B cell (primary cell): ENCODE measurements at regions not wholly inside any gene's neighbourhood (a gene's known extent, or its start where the extent isn't known, plus 50 kb on each side); places are given as distances from the start of the nearest gene placed in this dataset.

ENCODE experiments used
- ATAC-seq: fragments of 200-7000 bp; cut with Tn5 transposase; one replicate; pipeline ENCODE4 v1.10.0; 2021; ENCODE audit warnings: low read depth, mild to moderate bottlenecking, moderate number of reproducible peaks, moderate library complexity
- CTCF ChIA-PET: fragments of 350-600 bp; sonication (Branson Sonifier 250); formaldehyde crosslinking; loops from one replicate; lab custom pipeline; 2021; ENCODE audit warnings: antibody characterized with exemption, inconsistent platforms; lab: Charles Lee
- POLR2A ChIA-PET: fragments of 350-600 bp; sonication (Branson Sonifier 250); formaldehyde crosslinking; loops from one replicate; lab custom pipeline; 2021; ENCODE audit warnings: antibody characterized with exemption; lab: Charles Lee
- DNase-seq: peaks from one replicate; pipeline ENCODE4 v3.0.0; 2013
- H2AFZ ChIP-seq: 2 replicates; pipeline ENCODE4 v1.6.1; 2012; ENCODE audit warnings: mild to moderate bottlenecking, low read depth, low read length; ENCODE audit not compliant: insufficient read depth, poor library complexity, severe bottlenecking
- H3K27ac ChIP-seq, 2 donors: 1 replicate in 1 of 2; 2 replicates in 1 of 2; pipeline ENCODE4 v1.5.1; 2012 to 2013; ENCODE audit warnings: low read length in 2 of 2, mild to moderate bottlenecking in 2 of 2, moderate library complexity in 1 of 2
- H3K27me3 ChIP-seq, 4 experiments: fragments of 200-600 bp in 1 of 4; sonication (generic) in 1 of 4; replicated peaks in 1 of 4; 1 replicate in 2 of 4; 2 replicates in 2 of 4; pipeline versions ENCODE4 v1.6.1 to v1.7.0; 2013 to 2016; ENCODE audit warnings: low read length in 3 of 4, mild to moderate bottlenecking in 2 of 4, mixed read lengths in 1 of 4, moderate library complexity in 1 of 4; ENCODE audit not compliant: insufficient read depth in 4 of 4, control insufficient read depth in 3 of 4; ENCODE audit errors: control extremely low read depth in 1 of 4
- H3K36me3 ChIP-seq, 2 experiments: replicated peaks in 1 of 2; 1 replicate in 1 of 2; 2 replicates in 1 of 2; pipeline versions ENCODE4 v1.6.1 to v1.7.1; 2013; ENCODE audit warnings: low read length in 1 of 2; ENCODE audit not compliant: insufficient read depth in 2 of 2, control insufficient read depth in 1 of 2; ENCODE audit errors: control extremely low read depth in 1 of 2, extremely low read depth in 1 of 2
- H3K4me1 ChIP-seq, 2 donors: fragments of 200-600 bp in 1 of 2; sonication (generic) in 1 of 2; 1 replicate in 1 of 2; 2 replicates in 1 of 2; pipeline versions ENCODE4 v1.5.1 to v1.6.1; 2013 to 2017; ENCODE audit warnings: low read length in 2 of 2; ENCODE audit not compliant: control insufficient read depth in 2 of 2, insufficient read depth in 2 of 2
- H3K4me2 ChIP-seq: replicated peaks from 2 replicates; pipeline ENCODE3; 2012; ENCODE audit warnings: mild to moderate bottlenecking, low read depth, low read length; ENCODE audit not compliant: poor library complexity, severe bottlenecking
- H3K4me3 ChIP-seq, 5 experiments: fragments of 200-600 bp in 1 of 5; sonication (generic) in 1 of 5; 1 replicate in 3 of 5; 2 replicates in 2 of 5; pipeline versions ENCODE4 v1.5.1 to v1.7.0; 2011 to 2016; ENCODE audit warnings: low read length in 4 of 5, mild to moderate bottlenecking in 4 of 5, low read depth in 2 of 5, control low read depth in 1 of 5, moderate library complexity in 1 of 5; ENCODE audit not compliant: insufficient read depth in 1 of 5; ENCODE audit errors: control extremely low read depth in 1 of 5, extremely low read depth in 1 of 5
- H3K79me2 ChIP-seq: fragments of 200-600 bp; sonication (generic); one replicate; pipeline ENCODE4 v1.6.0; 2016; ENCODE audit warnings: low read length; ENCODE audit not compliant: control insufficient read depth, insufficient read depth
- H3K9ac ChIP-seq: fragments of 200-600 bp; sonication (generic); 2 replicates; pipeline ENCODE4 v1.6.1; 2017; ENCODE audit warnings: mild to moderate bottlenecking, low read length, moderate library complexity
- H3K9me3 ChIP-seq, 3 donors: one replicate each; pipeline versions ENCODE4 v1.6.1 to v1.7.1; 2013; ENCODE audit warnings: low read length in 2 of 3; ENCODE audit not compliant: control insufficient read depth in 2 of 3, insufficient read depth in 1 of 3; ENCODE audit errors: control extremely low read depth in 1 of 3
- H4K20me1 ChIP-seq: 2 replicates; pipeline ENCODE4 v1.6.0; 2012; ENCODE audit warnings: mild to moderate bottlenecking, low read length; ENCODE audit not compliant: insufficient read depth, control insufficient read depth, poor library complexity, severe bottlenecking
- H3K27ac Mint-ChIP-seq: one replicate; pipeline ENCODE4 v1.8.0; 2021; ENCODE audit warnings: mixed read lengths
- H3K27me3 Mint-ChIP-seq: one replicate; pipeline ENCODE4 v1.8.0; 2021; ENCODE audit warnings: mixed read lengths
- H3K4me1 Mint-ChIP-seq: one replicate; pipeline ENCODE4 v1.8.0; 2021; ENCODE audit warnings: mixed read lengths
- H3K4me3 Mint-ChIP-seq: one replicate; pipeline ENCODE4 v1.8.0; 2021; ENCODE audit warnings: mixed read lengths
- H3K9me3 Mint-ChIP-seq: one replicate; pipeline ENCODE4 v1.8.0; 2022; ENCODE audit warnings: mixed read lengths; ENCODE audit not compliant: insufficient read depth
- CTCF ChIP-seq: fragments of 200-600 bp; IDR thresholded peaks from one replicate; pipeline ENCODE4 v1.8.0; 2022; ENCODE audit warnings: antibody characterized with exemption, mild to moderate bottlenecking
- EZH2 ChIP-seq: IDR thresholded peaks from 2 replicates; pipeline ENCODE4 v1.6.1; 2012; ENCODE audit warnings: borderline replicate concordance, low read depth, mild to moderate bottlenecking, moderate library complexity, low read length; ENCODE audit not compliant: insufficient read depth, poor library complexity, severe bottlenecking
- WGBS: methylation state at CpG from one replicate; pipeline ENCODE4 v1.1.5; 2013; ENCODE audit warnings: missing lambda C conversion rate; ENCODE audit not compliant: insufficient coverage; 5-methylcytosine and 5-hydroxymethylcytosine counted together
- intact Hi-C: fragments of 100-400 bp; cut with micrococcal nuclease; formaldehyde crosslinking; loops from one replicate; pipeline ENCODE4 v1.10.0; 2022

DNA sequence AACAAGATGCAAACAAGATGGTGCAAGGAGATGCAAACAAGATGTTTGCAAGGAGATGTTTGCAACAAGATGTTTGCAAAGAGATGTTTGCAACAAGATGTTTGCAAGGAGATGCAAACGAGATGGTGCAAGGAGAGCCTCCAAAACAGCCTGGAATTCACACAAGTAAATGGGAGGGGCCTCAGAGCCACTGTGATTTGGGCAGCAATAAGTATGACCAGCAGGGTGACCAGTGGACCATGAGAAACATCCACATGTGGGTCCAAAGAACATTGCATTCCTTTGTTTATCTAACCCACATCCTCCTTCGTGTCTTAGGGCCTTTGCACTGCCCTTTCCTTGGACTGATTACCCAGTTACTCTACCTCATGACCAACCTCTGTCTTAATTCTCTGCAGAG, 162.9 kb downstream of the PLPP3 start:
- H3K4me3 ChIP-seq: no peak overlapping the region
- H3K79me2 ChIP-seq: no peaks in the 10 kb centered on the region
- H4K20me1 ChIP-seq: no peaks in the 10 kb centered on the region
- no peak for DNase-seq
- 78% methylated on average over 2 of the region's 2 CpGs for WGBS
- no peak overlapping the region for H3K4me3 Mint-ChIP-seq
- no peak overlapping the region for H3K27ac Mint-ChIP-seq
- no peak for TF ChIP-seq EZH2
- TF ChIP-seq CTCF: no peak
- no peaks in the 10 kb centered on the region for H3K27me3 ChIP-seq
- no peak for ATAC-seq
- peaks cover 10% of the 10 kb centered on the region for H3K4me1 Mint-ChIP-seq
- no peaks in the 10 kb centered on the region for H3K9me3 Mint-ChIP-seq
- no peak overlapping the region for H3K4me2 ChIP-seq
- H3K9ac ChIP-seq: no peak overlapping the region
- ChIA-PET POLR2A (no interaction called here), CTCF (no interaction called here)
- no peaks in the 10 kb centered on the region for H3K36me3 ChIP-seq
- peaks cover 3 to 6% of the 10 kb centered on the region in 2 donors for H3K4me1 ChIP-seq
- no peak overlapping the region for H3K27ac ChIP-seq
- intact Hi-C loops: no loop called here
- H3K27me3 Mint-ChIP-seq: peaks cover 4% of the 10 kb centered on the region
- no peak overlapping the region for H2AFZ ChIP-seq
- no peaks in the 10 kb centered on the region for H3K9me3 ChIP-seq

DNA sequence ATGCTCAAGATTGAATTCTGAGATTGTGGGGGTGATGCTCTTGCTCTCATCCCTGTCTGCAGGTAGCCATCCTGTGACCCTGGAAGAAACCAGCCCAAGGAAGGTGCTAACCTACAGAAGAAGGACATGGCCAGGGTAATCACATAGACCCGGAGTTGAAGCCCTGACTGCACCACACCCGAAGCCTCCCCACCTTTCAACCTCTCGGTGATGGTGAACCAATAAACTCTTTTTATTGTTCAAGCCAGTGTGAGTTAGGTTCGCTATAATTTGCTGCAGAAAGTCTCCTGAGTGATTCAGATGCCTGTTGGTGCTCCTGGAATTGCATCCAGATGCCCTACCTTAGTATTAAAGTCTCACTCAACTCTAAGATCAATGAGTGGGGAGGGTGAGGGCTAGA, 163.6 kb downstream of the PLPP3 start:
- H4K20me1 ChIP-seq: no peaks in the 10 kb centered on the region
- TF ChIP-seq CTCF: no peak
- TF ChIP-seq EZH2: no peak
- no CpG with 5 or more reads among the region's 4 CpGs for WGBS
- intact Hi-C loops: no loop called here
- no peak overlapping the region for H3K9ac ChIP-seq
- peaks cover 10% of the 10 kb centered on the region for H3K4me1 Mint-ChIP-seq
- no peak overlapping the region for H3K4me3 Mint-ChIP-seq
- ChIA-PET POLR2A (no interaction called here), CTCF (no interaction called here)
- H3K4me2 ChIP-seq: no peak overlapping the region
- ATAC-seq (no peak), DNase-seq (no peak)
- H3K9me3 Mint-ChIP-seq: no peaks in the 10 kb centered on the region
- H3K4me1 ChIP-seq: peaks cover 3 to 6% of the 10 kb centered on the region in 2 donors
- H3K36me3 ChIP-seq: no peaks in the 10 kb centered on the region
- no peak overlapping the region for H3K27ac ChIP-seq
- no peaks in the 10 kb centered on the region for H3K9me3 ChIP-seq
- H3K27me3 ChIP-seq: no peaks in the 10 kb centered on the region
- H3K27me3 Mint-ChIP-seq: peaks cover 4% of the 10 kb centered on the region
- H3K4me3 ChIP-seq: no peak overlapping the region
- no peaks in the 10 kb centered on the region for H3K79me2 ChIP-seq
- H3K27ac Mint-ChIP-seq: no peak overlapping the region
- no peak overlapping the region for H2AFZ ChIP-seq
